NCI-H2081 (cell line): ENCODE measurements at regions not wholly inside any gene's neighbourhood (a gene's known extent, or its start where the extent isn't known, plus 50 kb on each side); places are given as distances from the start of the nearest gene placed in this dataset.
A peak's percentile ranks its signal among the peaks of the same experiment; 100 is the strongest.
"Not testable (repeated sequence)": the region's sequence is repeated elsewhere in the genome, so short reads cannot be mapped to it uniquely, and the experiment has no call there.

Experiments used
- DNase-seq, 2 experiments: peaks; one replicate each; lab custom pipeline; 2025; lab: John Stamatoyannopoulos, UW

DNA sequence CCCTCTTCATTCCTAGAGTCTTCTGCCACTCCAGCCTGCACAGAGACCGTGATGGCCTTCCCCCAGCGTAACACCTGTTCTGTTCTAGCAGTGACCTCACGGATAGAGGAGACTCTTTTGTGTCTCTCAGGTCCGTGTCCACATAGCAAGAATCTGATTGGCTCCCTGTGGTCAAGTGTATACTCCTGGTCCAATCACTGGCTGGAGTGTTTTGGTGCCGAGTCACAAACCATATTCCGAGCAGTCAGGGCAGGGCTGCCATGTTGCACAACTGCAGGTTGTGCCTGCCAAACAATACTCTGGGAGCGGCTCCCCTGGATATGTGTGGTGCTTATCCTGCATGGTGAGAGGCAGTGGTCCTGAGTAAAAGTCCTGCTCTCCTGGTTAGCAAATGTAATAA, 402.4 kb downstream of the KCNRG start:
- DNase-seq = no peak

DNA sequence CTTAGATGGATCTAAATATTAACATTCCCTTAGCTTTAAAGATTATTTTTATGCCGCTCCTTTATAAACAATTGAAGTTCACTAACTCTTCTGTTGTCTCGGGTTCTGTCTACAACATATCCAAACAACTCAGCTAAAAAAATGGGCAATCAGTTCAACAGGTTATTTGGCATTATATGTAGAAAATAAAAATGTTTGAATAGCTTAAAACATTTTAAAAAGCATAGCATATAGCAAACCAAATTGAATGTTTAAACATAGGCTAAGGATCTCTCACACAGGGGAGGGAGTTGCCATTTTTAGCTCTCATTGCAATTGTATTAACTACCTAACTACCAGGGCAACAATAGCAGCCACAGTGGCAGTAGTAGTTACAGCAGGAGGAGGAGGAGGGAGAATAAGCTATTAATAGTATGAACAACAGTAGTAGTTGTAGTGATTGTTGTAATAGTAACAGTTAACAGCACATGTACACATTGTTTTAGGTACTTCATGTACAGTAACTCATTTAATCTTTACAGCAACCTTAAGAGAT, 404.2 kb downstream of the KCNRG start:
- no peak for DNase-seq

DNA sequence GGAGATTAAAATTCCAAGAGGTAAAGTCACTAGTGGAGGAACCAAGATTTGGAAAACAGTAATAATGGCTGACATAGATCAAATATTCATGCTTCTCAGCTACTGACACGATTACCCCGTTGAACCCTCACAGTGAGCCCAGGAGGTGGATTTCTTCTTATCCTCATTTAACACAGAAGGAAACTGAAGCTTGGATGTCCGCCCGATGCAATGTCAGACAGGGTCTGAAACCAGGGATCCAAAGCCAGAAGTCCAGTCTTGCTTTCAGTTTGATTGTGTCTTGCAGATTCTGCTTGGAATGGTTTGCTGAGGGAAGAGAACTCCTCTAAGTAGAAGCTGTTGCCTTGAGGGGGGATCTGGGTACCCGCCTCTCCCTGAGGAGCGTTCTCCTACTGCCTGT, 404.7 kb downstream of the KCNRG start:
- no peak for DNase-seq

DNA sequence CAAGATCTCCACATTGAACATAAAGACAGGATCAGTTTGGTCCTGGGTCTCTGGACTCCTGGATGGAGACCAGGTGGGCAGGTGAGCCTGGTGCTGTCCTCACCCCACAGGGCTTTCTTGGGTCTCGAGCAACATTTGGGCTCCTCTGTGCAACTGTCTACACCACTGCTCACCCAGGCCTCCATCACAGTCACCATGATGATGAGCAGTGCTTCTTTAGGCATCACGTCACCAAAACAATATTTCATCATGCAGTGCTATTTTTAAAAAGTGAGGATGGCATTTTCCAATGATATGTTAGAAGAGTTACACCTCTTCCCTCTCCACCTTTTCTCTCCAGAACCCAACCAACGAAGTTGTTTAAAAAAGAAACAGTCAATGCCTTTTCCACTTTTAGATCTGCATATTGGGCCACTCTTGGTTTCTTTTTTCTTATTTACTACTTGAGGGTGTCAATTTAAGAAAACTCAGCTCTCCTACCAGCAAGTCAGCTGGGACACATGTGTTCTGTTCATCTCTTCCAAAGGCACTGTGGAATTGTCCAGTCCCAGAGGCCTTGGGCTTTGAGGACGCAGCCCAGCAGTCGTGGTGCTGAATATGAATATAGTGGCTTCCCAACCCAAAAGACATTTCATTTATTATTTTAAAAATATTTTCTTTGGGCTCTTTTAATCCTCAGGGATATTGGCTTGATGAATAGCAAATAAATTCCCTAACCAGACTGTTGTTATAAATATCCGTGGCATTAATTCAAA, 405.7 kb downstream of the KCNRG start:
- DNase-seq = no peak

DNA sequence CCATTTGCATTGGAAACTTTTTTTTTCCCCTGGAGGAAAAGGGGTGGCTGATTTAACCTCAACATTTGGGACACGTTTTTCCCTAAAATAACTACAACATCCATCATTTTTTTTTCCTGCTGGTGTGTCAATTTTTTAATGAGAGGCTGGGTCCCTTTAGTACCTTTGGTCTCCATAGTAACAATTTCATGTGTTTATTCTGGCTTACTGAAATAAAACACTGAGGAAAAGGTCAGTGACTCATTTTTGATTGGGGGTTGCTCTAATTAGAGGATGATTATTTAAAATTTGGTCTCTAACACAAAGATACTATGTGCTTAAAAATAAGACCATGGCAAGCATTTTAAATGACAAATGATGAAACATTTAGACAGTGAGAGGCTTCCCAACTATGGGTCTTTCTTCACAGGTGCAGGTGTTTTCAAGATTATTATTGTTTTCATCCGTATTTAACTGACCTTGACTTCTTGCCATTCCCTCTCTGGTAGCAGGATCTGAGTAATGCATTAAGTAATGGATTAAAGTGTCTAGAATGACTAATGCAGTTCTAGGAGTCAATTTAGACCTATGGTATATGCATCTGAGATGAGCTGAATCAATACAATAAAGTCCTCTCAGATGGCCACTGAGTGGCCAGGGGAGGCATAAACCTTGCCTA, 406.4 kb downstream of the KCNRG start:
- peak; percentile 35 to 71 for DNase-seq

- DNase-seq = no peak
Measured at GRCh38 chr13:50422181-50423148, 407.2 kb downstream of the KCNRG start.

GRCh38 chr13:50424993-50425392, 409.7 kb downstream of the KCNRG start:
- DNase-seq = no peak

GRCh38 chr13:50425772-50426171, 410.5 kb downstream of the KCNRG start:
- no peak for DNase-seq

DNA sequence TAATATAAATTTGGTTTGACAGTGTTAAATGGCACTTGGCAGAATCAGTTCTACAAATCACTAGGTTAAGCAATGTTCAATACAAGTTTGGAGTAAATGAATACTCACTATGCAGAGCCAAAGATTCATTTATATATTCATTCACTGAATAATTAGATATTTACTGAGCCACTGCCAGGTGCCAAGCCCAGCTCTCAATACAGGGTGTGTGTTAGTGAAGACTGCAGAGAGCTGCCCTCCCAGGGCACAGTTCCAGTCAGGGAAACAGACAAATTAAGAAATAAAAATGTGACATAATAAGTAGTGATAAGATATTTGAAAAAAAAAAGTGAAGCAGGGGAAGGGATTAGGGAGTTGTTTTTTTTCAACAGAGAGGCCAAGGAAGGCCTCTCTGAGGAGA, 411.7 kb downstream of the KCNRG start:
- peak; percentile 6 to 38 for DNase-seq

- DNase-seq = not testable (repeated sequence)
Measured at GRCh38 chr13:50427511-50427910, 412.3 kb downstream of the KCNRG start.

GRCh38 chr13:50428183-50428877, 413.1 kb downstream of the KCNRG start:
- DNase-seq = no peak

DNA sequence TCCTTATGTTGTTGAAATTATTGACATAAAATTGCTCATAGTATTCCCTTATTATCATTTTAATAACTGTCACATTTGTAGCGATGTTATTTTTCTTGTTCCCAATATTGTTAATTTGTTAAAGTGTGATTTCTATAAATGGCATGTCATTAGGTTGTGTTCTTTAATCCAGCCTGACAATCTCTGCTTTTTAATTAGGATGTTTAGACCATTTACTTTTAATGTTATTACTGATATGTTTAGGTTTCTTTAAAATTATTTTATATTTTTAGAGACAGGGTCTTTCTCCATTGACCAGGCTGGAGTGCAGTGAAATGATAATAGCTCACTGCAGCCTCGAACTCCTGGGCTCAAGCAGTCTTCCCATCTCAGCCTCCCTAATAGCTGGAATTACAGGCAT, 408.5 kb downstream of the DLEU7 start:
- no peak for DNase-seq

DNA sequence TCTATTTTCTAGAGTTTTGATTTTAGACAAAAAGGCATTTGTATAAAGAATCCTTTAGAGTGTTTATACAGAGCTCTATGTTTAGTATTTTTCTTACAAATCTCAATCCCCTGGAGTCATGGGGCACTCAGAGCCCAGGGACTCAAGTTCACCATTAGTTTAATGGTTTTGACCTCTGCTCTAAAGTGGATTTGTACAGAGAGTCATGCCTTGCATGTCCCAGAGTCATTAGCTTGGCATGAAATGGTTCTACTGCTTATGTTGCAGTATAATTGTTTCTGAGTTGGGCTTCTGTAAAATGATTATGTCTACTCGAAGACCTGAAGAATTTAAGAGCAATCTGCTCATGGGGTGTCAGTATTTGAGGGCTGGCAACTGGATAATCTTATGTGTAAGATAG, 406.2 kb downstream of the DLEU7 start:
- no peak for DNase-seq

DNA sequence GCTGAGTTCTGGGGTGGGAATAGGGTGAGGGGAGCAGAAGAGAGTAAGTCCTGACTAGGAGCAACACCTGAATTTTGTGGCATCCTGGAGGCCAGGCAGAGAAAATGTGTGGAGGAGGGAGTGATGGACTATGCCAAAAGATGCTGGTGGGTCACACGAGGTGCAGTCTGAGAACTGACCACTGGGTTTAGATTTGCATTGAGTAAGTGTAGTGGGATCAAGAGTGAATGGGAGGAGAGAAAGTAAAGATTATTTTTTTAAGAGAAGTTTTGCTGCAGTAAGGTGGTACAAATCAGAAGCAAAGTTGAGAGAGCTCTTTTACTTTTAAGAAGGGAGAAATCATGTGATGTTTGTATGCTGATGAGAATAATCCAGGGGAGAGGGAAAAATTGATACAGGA, 405.1 kb downstream of the DLEU7 start:
- no peak for DNase-seq

DNA sequence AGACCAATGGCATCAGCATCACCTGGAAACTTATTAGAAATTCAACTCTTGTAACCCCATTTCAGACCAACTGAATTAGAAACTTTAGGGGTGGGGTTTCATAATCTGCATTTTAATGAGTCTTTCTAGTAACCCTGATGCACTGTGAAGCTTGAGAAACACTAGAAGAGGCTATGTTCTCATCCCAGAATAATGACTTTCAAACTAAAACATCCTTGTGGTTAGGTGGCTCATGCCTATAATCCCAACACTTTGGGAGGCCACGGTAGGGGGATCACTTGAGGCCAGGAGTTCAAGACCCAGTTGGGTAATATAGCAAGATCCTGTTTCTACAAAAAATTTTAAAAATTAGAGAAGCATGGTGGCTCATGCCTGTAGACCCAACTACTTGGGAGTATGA, 402.4 kb downstream of the DLEU7 start:
- no peak for DNase-seq

- DNase-seq = no peak
Measured at GRCh38 chr13:50444726-50445125, 398.8 kb downstream of the DLEU7 start.

DNA sequence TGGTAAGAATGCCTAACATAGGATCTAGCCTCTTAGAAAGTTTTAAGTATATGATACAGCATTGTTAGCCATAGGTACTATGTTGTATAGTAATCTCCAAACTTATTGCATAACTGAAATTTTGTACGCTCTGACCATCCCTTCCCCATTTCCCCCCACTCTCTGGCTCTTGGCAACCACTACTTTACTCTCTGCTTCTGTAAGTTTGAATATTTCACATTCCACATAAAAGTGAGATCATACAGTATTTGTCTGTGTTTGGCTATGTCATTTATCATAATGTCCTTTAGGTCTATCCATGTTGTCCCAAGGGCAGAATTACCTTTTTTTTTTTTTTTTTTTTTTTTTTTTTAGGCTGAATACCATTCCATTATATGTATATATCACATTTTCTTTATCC, 396.9 kb downstream of the DLEU7 start:
- no peak for DNase-seq

GRCh38 chr13:50448535-50448998, 394.9 kb downstream of the DLEU7 start:
- DNase-seq = peak; percentile 40 to 72

DNA sequence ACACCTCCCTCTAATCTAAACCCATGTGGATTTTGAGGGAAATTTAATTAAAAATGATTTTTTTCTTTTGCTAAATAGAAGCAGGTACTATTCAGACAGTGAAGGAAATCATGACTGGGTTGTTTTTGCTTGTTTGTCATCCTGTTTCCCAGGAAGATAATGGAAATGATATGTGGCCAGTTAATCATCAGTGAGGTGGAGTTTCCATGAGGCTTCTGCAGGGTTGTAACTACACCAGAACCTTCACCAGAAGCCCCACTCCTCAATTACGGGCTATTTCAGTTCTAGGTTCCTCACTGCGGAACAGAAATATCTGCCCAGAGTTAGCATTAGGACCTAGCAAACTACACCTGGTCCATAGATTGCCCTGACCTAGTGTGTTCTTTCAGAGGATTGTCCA, 394.0 kb downstream of the DLEU7 start:
- no peak for DNase-seq

DNA sequence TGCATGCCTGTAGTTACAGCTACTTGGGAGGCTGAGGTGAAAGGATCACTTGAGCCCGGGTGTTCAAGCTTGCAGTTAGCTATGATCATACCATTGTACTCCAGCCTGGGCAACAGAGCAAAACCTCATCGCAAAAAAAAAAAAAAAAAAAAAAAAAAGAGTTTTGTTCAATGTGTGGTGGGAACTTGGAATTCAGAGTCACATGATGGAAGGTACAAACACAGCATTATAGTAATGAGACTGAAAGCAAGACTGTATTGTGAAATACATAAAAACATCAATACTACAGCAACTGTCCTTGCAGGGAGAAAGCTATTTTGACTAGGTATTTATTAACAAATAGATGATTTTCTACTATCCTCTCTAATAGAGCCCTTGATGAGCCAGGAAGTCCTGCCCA, 393.2 kb downstream of the DLEU7 start:
- DNase-seq = no peak

DNA sequence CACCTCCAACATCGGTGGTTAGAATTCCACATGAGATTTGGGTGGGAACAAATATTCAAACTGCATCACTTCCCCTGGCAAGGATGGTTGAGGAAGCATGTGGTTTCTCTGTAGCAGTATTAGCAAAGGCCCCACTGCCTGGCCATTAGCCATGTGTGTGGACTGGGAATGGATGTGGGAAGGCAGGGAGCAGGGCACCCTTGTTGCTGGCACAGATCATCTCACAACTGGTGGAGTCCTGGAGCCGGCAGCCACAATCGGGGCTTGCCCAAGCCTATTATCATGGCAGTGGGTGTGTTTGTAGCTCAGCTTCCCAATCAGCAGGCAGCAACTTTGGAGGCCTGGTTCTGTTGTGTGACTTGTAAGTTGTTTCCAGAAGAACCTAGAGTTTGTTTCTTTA, 391.9 kb downstream of the DLEU7 start:
- DNase-seq = no peak

- no peak for DNase-seq
Measured at GRCh38 chr13:50452028-50452427, 391.5 kb downstream of the DLEU7 start.
